Hepatocyte (in vitro differentiated cells): ENCODE measurements at regions not wholly inside any gene's neighbourhood (a gene's known extent, or its start where the extent isn't known, plus 50 kb on each side); places are given as distances from the start of the nearest gene placed in this dataset.
"Not testable (repeated sequence)": the region's sequence is repeated elsewhere in the genome, so short reads cannot be mapped to it uniquely, and the experiment has no call there.

Experiments used
- EZH2 ChIP-seq: fragments of 200-600 bp; sonication (generic); IDR thresholded peaks from 2 replicates; pipeline ENCODE4 v1.6.1; 2016; ENCODE audit warnings: antibody characterized with exemption, mild to moderate bottlenecking, borderline replicate concordance
- EZH2phosphoT487 ChIP-seq: fragments of 200-600 bp; sonication (generic); IDR thresholded peaks from one replicate; pipeline ENCODE4 v1.6.1; 2018; ENCODE audit warnings: antibody characterized with exemption, mild to moderate bottlenecking, low read depth, moderate library complexity; ENCODE audit not compliant: unreplicated experiment, severe bottlenecking
- TF ChIP-seq, protein P1 (sequence below): fragments of 200-600 bp; sonication (generic); IDR thresholded peaks from 2 replicates; pipeline ENCODE4 v1.5.1; 2016; ENCODE audit warnings: antibody characterized with exemption, mild to moderate bottlenecking; ENCODE audit not compliant: poor library complexity

DNA sequence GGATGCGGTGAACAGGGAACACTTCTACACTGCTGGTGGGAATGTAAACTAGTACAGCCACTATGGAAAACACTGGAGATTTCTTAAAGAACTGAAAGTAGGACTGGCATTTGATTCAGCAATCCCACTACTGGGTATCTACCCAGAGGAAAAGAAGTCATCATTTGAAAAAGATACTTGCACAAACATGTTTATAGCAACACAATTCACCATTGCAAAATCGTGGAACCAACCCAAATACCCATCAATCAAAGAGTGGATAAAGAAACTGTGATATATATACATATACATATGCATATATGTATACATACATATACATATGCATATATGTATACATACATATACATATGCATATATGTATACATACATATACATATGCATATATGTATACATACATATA is 682.0 kb downstream of the RFPL4B start:
- TF ChIP-seq, protein P1, sequence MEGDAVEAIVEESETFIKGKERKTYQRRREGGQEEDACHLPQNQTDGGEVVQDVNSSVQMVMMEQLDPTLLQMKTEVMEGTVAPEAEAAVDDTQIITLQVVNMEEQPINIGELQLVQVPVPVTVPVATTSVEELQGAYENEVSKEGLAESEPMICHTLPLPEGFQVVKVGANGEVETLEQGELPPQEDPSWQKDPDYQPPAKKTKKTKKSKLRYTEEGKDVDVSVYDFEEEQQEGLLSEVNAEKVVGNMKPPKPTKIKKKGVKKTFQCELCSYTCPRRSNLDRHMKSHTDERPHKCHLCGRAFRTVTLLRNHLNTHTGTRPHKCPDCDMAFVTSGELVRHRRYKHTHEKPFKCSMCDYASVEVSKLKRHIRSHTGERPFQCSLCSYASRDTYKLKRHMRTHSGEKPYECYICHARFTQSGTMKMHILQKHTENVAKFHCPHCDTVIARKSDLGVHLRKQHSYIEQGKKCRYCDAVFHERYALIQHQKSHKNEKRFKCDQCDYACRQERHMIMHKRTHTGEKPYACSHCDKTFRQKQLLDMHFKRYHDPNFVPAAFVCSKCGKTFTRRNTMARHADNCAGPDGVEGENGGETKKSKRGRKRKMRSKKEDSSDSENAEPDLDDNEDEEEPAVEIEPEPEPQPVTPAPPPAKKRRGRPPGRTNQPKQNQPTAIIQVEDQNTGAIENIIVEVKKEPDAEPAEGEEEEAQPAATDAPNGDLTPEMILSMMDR: not testable (repeated sequence)
- not testable (repeated sequence) for TF ChIP-seq EZH2phosphoT487, EZH2
